ENCODE measurements at regions not wholly inside any gene's neighbourhood (a gene's known extent, or its start where the extent isn't known, plus 50 kb on each side); places are given as distances from the start of the nearest gene placed in this dataset.

DNA sequence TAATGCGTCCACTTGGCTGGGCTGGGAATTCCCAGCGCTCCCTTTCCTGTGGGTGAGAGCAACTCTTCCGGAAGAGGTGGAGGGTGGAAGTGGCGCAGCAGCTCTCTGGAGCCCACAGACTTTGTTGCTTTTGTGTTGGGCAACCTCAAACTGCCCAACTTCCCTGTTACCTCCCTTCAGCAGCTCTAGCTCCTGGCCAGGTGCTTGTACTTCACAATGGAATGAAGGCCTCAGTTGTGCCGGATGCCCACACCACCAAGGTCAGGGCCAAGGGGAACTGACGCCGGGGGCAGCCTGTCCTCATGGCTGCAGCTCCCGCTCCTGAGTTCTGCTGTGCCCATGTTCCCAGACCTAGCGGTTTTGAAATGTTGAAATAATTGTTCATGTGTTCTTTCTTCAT lies 322.9 kb downstream of the GALR1 start:
- TF ChIP-seq, protein P1, sequence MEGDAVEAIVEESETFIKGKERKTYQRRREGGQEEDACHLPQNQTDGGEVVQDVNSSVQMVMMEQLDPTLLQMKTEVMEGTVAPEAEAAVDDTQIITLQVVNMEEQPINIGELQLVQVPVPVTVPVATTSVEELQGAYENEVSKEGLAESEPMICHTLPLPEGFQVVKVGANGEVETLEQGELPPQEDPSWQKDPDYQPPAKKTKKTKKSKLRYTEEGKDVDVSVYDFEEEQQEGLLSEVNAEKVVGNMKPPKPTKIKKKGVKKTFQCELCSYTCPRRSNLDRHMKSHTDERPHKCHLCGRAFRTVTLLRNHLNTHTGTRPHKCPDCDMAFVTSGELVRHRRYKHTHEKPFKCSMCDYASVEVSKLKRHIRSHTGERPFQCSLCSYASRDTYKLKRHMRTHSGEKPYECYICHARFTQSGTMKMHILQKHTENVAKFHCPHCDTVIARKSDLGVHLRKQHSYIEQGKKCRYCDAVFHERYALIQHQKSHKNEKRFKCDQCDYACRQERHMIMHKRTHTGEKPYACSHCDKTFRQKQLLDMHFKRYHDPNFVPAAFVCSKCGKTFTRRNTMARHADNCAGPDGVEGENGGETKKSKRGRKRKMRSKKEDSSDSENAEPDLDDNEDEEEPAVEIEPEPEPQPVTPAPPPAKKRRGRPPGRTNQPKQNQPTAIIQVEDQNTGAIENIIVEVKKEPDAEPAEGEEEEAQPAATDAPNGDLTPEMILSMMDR (IDR thresholded peaks at IDR 0.05; ENCODE audit: low read depth, low read length), result no peak
- TF ChIP-seq POLR2A (IDR thresholded peaks at IDR 0.05; ENCODE audit: extremely low read depth, insufficient read length) (no peak), MYC (IDR thresholded peaks at IDR 0.05; ENCODE audit: low read depth, low read length) (no peak)
- TF ChIP-seq, protein P2, sequence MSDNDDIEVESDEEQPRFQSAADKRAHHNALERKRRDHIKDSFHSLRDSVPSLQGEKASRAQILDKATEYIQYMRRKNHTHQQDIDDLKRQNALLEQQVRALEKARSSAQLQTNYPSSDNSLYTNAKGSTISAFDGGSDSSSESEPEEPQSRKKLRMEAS (IDR thresholded peaks at IDR 0.05; ENCODE audit: low read depth, low read length), result no peak
